CD4-positive, alpha-beta T cell (primary cell): ENCODE measurements at regions not wholly inside any gene's neighbourhood (a gene's known extent, or its start where the extent isn't known, plus 50 kb on each side); places are given as distances from the start of the nearest gene placed in this dataset.
A peak's percentile ranks its signal among the peaks of the same experiment; 100 is the strongest.

Source experiments
- ATAC-seq: fragments of 200-7000 bp; cut with Tn5 transposase; one replicate; pipeline ENCODE4 v1.10.0; 2022; ENCODE audit warnings: mild to moderate bottlenecking; ENCODE audit not compliant: poor library complexity
- CTCF ChIA-PET: fragments of 350-600 bp; sonication (Branson Sonifier 250); formaldehyde crosslinking; loops from one replicate; lab custom pipeline; 2021; ENCODE audit warnings: antibody characterized with exemption, inconsistent platforms; lab: Charles Lee
- POLR2A ChIA-PET: fragments of 350-600 bp; sonication (Branson Sonifier 250); formaldehyde crosslinking; loops from one replicate; lab custom pipeline; 2021; ENCODE audit warnings: antibody characterized with exemption, inconsistent platforms; lab: Charles Lee
- DNase-seq, 14 experiments: peaks; one replicate each; pipeline ENCODE4 v3.0.0-alpha.2; 2013 to 2020; ENCODE audit warnings: mixed read lengths in 2 of 14
- H3K27ac ChIP-seq, 2 donors: one replicate each; pipeline versions ENCODE4 v1.5.1 to v1.7.0; 2013; ENCODE audit warnings: low read length in 2 of 2, low read depth in 1 of 2, mild to moderate bottlenecking in 1 of 2
- H3K27me3 ChIP-seq, 2 experiments: 1 replicate in 1 of 2; 2 replicates in 1 of 2; pipeline versions ENCODE4 v1.6.1 to v1.7.0; 2013; ENCODE audit warnings: low read length in 2 of 2, control low read depth in 1 of 2, mild to moderate bottlenecking in 1 of 2, moderate library complexity in 1 of 2; ENCODE audit not compliant: insufficient read depth in 2 of 2, control insufficient read depth in 1 of 2
- H3K36me3 ChIP-seq: one replicate; pipeline ENCODE4 v1.6.1; 2013; ENCODE audit warnings: low read length, control low read depth; ENCODE audit not compliant: insufficient read depth
- H3K4me1 ChIP-seq: one replicate; pipeline ENCODE4 v1.6.1; 2013; ENCODE audit warnings: low read length, control low read depth; ENCODE audit not compliant: insufficient read depth
- H3K4me3 ChIP-seq: one replicate; pipeline ENCODE4 v1.5.1; 2013; ENCODE audit warnings: mild to moderate bottlenecking, low read length, moderate library complexity
- H3K9me3 ChIP-seq, 2 experiments: 1 replicate in 1 of 2; 2 replicates in 1 of 2; pipeline versions ENCODE4 v1.6.1 to v1.7.0; 2013; ENCODE audit warnings: low read length in 2 of 2, mild to moderate bottlenecking in 2 of 2, control low read depth in 1 of 2, moderate library complexity in 1 of 2; ENCODE audit not compliant: control insufficient read depth in 1 of 2, insufficient read depth in 1 of 2
- H3K27ac Mint-ChIP-seq: one replicate; pipeline ENCODE4 v1.8.0; 2020; ENCODE audit warnings: mixed read lengths
- H3K27me3 Mint-ChIP-seq: one replicate; pipeline ENCODE4 v1.8.0; 2021; ENCODE audit warnings: mixed read lengths
- H3K36me3 Mint-ChIP-seq: one replicate; pipeline ENCODE4 v1.8.0; 2021; ENCODE audit warnings: low read depth, mixed read lengths
- H3K4me1 Mint-ChIP-seq: one replicate; pipeline ENCODE4 v1.8.0; 2021; ENCODE audit warnings: low read depth, mixed read lengths
- H3K4me3 Mint-ChIP-seq: one replicate; pipeline ENCODE4 v1.8.0; 2020; ENCODE audit warnings: mild to moderate bottlenecking, mixed read lengths
- H3K9me3 Mint-ChIP-seq: one replicate; pipeline ENCODE4 v1.8.0; 2020; ENCODE audit warnings: mixed read lengths
- intact Hi-C, 2 experiments: fragments of 100-400 bp; cut with DNase I in 1 of 2; cut with micrococcal nuclease in 1 of 2; formaldehyde crosslinking; loops; one replicate each; pipeline versions ENCODE4 v1.15.1 to v1.9.0; 2023 to 2025; cut with DNase I, micrococcal nuclease
- TF ChIP-seq, protein P1 (sequence below): fragments of 200-600 bp; IDR thresholded peaks from one replicate; pipeline ENCODE4 v1.8.0; 2022; ENCODE audit warnings: antibody characterized with exemption, mild to moderate bottlenecking

DNA sequence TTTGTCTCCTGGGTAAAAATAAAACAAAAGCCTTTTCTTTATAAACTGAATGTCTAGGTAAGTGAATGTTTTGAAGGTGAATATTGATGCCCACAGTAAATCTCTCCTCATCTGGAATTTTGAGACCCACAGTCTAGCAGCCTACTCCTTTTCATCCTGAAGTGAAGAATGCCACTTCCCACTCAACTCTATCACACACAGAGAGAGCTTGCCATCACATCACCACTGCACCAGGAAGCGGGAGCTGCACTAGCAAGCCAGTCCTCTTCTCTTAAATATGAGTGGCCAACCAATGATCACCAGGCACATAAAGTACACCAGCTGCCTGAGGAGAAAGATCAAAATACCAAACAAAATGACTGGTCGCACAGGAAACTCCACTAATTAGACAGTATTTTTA is 140.8 kb downstream of the MRPL39 start:
- H3K36me3 Mint-ChIP-seq, result no peaks in the 10 kb centered on the region
- TF ChIP-seq, protein P1, sequence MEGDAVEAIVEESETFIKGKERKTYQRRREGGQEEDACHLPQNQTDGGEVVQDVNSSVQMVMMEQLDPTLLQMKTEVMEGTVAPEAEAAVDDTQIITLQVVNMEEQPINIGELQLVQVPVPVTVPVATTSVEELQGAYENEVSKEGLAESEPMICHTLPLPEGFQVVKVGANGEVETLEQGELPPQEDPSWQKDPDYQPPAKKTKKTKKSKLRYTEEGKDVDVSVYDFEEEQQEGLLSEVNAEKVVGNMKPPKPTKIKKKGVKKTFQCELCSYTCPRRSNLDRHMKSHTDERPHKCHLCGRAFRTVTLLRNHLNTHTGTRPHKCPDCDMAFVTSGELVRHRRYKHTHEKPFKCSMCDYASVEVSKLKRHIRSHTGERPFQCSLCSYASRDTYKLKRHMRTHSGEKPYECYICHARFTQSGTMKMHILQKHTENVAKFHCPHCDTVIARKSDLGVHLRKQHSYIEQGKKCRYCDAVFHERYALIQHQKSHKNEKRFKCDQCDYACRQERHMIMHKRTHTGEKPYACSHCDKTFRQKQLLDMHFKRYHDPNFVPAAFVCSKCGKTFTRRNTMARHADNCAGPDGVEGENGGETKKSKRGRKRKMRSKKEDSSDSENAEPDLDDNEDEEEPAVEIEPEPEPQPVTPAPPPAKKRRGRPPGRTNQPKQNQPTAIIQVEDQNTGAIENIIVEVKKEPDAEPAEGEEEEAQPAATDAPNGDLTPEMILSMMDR, result no peak
- ATAC-seq (no peak), DNase-seq (no peak)
- H3K27ac Mint-ChIP-seq, result no peak overlapping the region
- H3K9me3 Mint-ChIP-seq, result no peaks in the 10 kb centered on the region
- H3K4me1 Mint-ChIP-seq, result peaks cover 23% of the 10 kb centered on the region
- no peaks in the 10 kb centered on the region for H3K27me3 ChIP-seq
- CTCF ChIA-PET, result no interaction called here
- no peak overlapping the region for H3K4me3 ChIP-seq
- no peak overlapping the region for H3K27ac ChIP-seq
- POLR2A ChIA-PET, result no interaction called here
- H3K4me3 Mint-ChIP-seq, result no peak overlapping the region
- peaks cover 8% of the 10 kb centered on the region for H3K4me1 ChIP-seq
- H3K36me3 ChIP-seq, result no peaks in the 10 kb centered on the region
- intact Hi-C loops, result no loop called here
- no peaks in the 10 kb centered on the region for H3K27me3 Mint-ChIP-seq
- no peaks in the 10 kb centered on the region for H3K9me3 ChIP-seq

DNA sequence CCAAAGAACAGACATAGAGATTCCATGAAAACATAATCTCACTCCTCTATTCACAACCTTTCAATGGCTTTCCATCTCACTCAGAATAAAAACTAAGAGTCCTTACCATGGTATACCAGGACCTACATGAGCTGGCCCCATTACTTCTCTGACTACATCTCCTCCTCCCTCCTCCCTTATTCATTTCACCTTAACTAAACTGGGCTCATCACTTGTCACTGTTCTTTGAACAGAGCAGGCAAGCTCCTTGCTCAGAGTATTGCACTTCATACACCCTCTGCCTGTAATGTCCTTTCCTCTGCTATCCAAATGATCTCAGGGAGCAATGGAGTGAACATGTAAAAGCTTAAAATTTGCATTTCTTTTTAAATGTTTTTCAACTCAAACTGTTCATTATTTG is 142.0 kb downstream of the MRPL39 start:
- DNase-seq, result no peak
- no peak overlapping the region for H3K4me3 ChIP-seq
- no peaks in the 10 kb centered on the region for H3K27me3 ChIP-seq
- ChIA-PET CTCF (no interaction called here), POLR2A (no interaction called here)
- Mint-ChIP-seq H3K4me1 (peaks cover 23% of the 10 kb centered on the region), H3K36me3 (no peaks in the 10 kb centered on the region), H3K4me3 (no peak overlapping the region), H3K27ac (no peak overlapping the region), H3K9me3 (no peaks in the 10 kb centered on the region), H3K27me3 (no peaks in the 10 kb centered on the region)
- no peak overlapping the region for H3K27ac ChIP-seq
- H3K9me3 ChIP-seq, result no peaks in the 10 kb centered on the region
- no peaks in the 10 kb centered on the region for H3K36me3 ChIP-seq
- no peak for ATAC-seq
- intact Hi-C loops, result no loop called here
- TF ChIP-seq, protein P1, result no peak
- H3K4me1 ChIP-seq, result peaks cover 8% of the 10 kb centered on the region

DNA sequence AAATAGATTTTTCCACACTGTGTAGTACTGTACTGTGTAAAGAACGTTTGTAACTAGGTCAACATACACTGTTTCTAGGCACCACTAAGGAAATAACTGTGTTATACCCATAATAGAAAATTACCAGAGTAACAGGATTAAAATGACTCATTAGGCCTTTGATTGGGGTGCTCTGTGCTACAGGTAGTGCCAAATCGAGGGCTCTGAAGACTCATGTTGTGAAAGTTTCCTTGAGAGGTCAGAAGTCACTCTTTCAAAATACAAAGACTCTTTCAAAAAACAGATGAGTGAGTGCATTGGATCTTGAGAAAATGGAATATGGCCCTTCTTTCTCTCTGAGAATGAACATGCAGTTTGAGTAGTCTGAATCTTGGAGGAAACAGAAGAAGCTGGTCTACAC is 143.0 kb downstream of the MRPL39 start:
- peaks cover 26% of the 10 kb centered on the region for H3K4me1 Mint-ChIP-seq
- ChIA-PET CTCF (no interaction called here), POLR2A (interaction anchor here (0.6 kb wide), 1 partner anchor 206 kb away, joined by 3 read pairs; no protein-coding TSS in a partner anchor)
- TF ChIP-seq, protein P1, result no peak
- Histone ChIP-seq H3K27ac (no peak overlapping the region), H3K36me3 (no peaks in the 10 kb centered on the region), H3K9me3 (no peaks in the 10 kb centered on the region), H3K4me1 (peaks cover 8% of the 10 kb centered on the region), H3K4me3 (no peak overlapping the region), H3K27me3 (no peaks in the 10 kb centered on the region)
- DNase-seq, result peak in 3 of 14 experiments; percentile 40 to 58 (median 43)
- no peaks in the 10 kb centered on the region for H3K27me3 Mint-ChIP-seq
- intact Hi-C loops, result no loop called here
- no peak overlapping the region for H3K4me3 Mint-ChIP-seq
- H3K36me3 Mint-ChIP-seq, result no peaks in the 10 kb centered on the region
- peak overlapping the region; percentile 43 for H3K27ac Mint-ChIP-seq
- H3K9me3 Mint-ChIP-seq, result no peaks in the 10 kb centered on the region
- peak; percentile 89 for ATAC-seq
